B cell (primary cell): ENCODE measurements at regions not wholly inside any gene's neighbourhood (a gene's known extent, or its start where the extent isn't known, plus 50 kb on each side); places are given as distances from the start of the nearest gene placed in this dataset.

Source experiments
- ATAC-seq: fragments of 200-7000 bp; cut with Tn5 transposase; one replicate; pipeline ENCODE4 v1.10.0; 2021; ENCODE audit warnings: low read depth, mild to moderate bottlenecking, moderate number of reproducible peaks, moderate library complexity
- CTCF ChIA-PET: fragments of 350-600 bp; sonication (Branson Sonifier 250); formaldehyde crosslinking; loops from one replicate; lab custom pipeline; 2021; ENCODE audit warnings: antibody characterized with exemption, inconsistent platforms; lab: Charles Lee
- POLR2A ChIA-PET: fragments of 350-600 bp; sonication (Branson Sonifier 250); formaldehyde crosslinking; loops from one replicate; lab custom pipeline; 2021; ENCODE audit warnings: antibody characterized with exemption; lab: Charles Lee
- DNase-seq: peaks from one replicate; pipeline ENCODE4 v3.0.0; 2013
- H2AFZ ChIP-seq: 2 replicates; pipeline ENCODE4 v1.6.1; 2012; ENCODE audit warnings: mild to moderate bottlenecking, low read depth, low read length; ENCODE audit not compliant: insufficient read depth, poor library complexity, severe bottlenecking
- H3K27ac ChIP-seq, 2 donors: 1 replicate in 1 of 2; 2 replicates in 1 of 2; pipeline ENCODE4 v1.5.1; 2012 to 2013; ENCODE audit warnings: low read length in 2 of 2, mild to moderate bottlenecking in 2 of 2, moderate library complexity in 1 of 2
- H3K27me3 ChIP-seq, 4 experiments: fragments of 200-600 bp in 1 of 4; sonication (generic) in 1 of 4; replicated peaks in 1 of 4; 1 replicate in 2 of 4; 2 replicates in 2 of 4; pipeline versions ENCODE4 v1.6.1 to v1.7.0; 2013 to 2016; ENCODE audit warnings: low read length in 3 of 4, mild to moderate bottlenecking in 2 of 4, mixed read lengths in 1 of 4, moderate library complexity in 1 of 4; ENCODE audit not compliant: insufficient read depth in 4 of 4, control insufficient read depth in 3 of 4; ENCODE audit errors: control extremely low read depth in 1 of 4
- H3K36me3 ChIP-seq, 2 experiments: replicated peaks in 1 of 2; 1 replicate in 1 of 2; 2 replicates in 1 of 2; pipeline versions ENCODE4 v1.6.1 to v1.7.1; 2013; ENCODE audit warnings: low read length in 1 of 2; ENCODE audit not compliant: insufficient read depth in 2 of 2, control insufficient read depth in 1 of 2; ENCODE audit errors: control extremely low read depth in 1 of 2, extremely low read depth in 1 of 2
- H3K4me1 ChIP-seq, 2 donors: fragments of 200-600 bp in 1 of 2; sonication (generic) in 1 of 2; 1 replicate in 1 of 2; 2 replicates in 1 of 2; pipeline versions ENCODE4 v1.5.1 to v1.6.1; 2013 to 2017; ENCODE audit warnings: low read length in 2 of 2; ENCODE audit not compliant: control insufficient read depth in 2 of 2, insufficient read depth in 2 of 2
- H3K4me2 ChIP-seq: replicated peaks from 2 replicates; pipeline ENCODE3; 2012; ENCODE audit warnings: mild to moderate bottlenecking, low read depth, low read length; ENCODE audit not compliant: poor library complexity, severe bottlenecking
- H3K4me3 ChIP-seq, 5 experiments: fragments of 200-600 bp in 1 of 5; sonication (generic) in 1 of 5; 1 replicate in 3 of 5; 2 replicates in 2 of 5; pipeline versions ENCODE4 v1.5.1 to v1.7.0; 2011 to 2016; ENCODE audit warnings: low read length in 4 of 5, mild to moderate bottlenecking in 4 of 5, low read depth in 2 of 5, control low read depth in 1 of 5, moderate library complexity in 1 of 5; ENCODE audit not compliant: insufficient read depth in 1 of 5; ENCODE audit errors: control extremely low read depth in 1 of 5, extremely low read depth in 1 of 5
- H3K79me2 ChIP-seq: fragments of 200-600 bp; sonication (generic); one replicate; pipeline ENCODE4 v1.6.0; 2016; ENCODE audit warnings: low read length; ENCODE audit not compliant: control insufficient read depth, insufficient read depth
- H3K9ac ChIP-seq: fragments of 200-600 bp; sonication (generic); 2 replicates; pipeline ENCODE4 v1.6.1; 2017; ENCODE audit warnings: mild to moderate bottlenecking, low read length, moderate library complexity
- H3K9me3 ChIP-seq, 3 donors: one replicate each; pipeline versions ENCODE4 v1.6.1 to v1.7.1; 2013; ENCODE audit warnings: low read length in 2 of 3; ENCODE audit not compliant: control insufficient read depth in 2 of 3, insufficient read depth in 1 of 3; ENCODE audit errors: control extremely low read depth in 1 of 3
- H4K20me1 ChIP-seq: 2 replicates; pipeline ENCODE4 v1.6.0; 2012; ENCODE audit warnings: mild to moderate bottlenecking, low read length; ENCODE audit not compliant: insufficient read depth, control insufficient read depth, poor library complexity, severe bottlenecking
- H3K27ac Mint-ChIP-seq: one replicate; pipeline ENCODE4 v1.8.0; 2021; ENCODE audit warnings: mixed read lengths
- H3K27me3 Mint-ChIP-seq: one replicate; pipeline ENCODE4 v1.8.0; 2021; ENCODE audit warnings: mixed read lengths
- H3K4me1 Mint-ChIP-seq: one replicate; pipeline ENCODE4 v1.8.0; 2021; ENCODE audit warnings: mixed read lengths
- H3K4me3 Mint-ChIP-seq: one replicate; pipeline ENCODE4 v1.8.0; 2021; ENCODE audit warnings: mixed read lengths
- H3K9me3 Mint-ChIP-seq: one replicate; pipeline ENCODE4 v1.8.0; 2022; ENCODE audit warnings: mixed read lengths; ENCODE audit not compliant: insufficient read depth
- EZH2 ChIP-seq: IDR thresholded peaks from 2 replicates; pipeline ENCODE4 v1.6.1; 2012; ENCODE audit warnings: borderline replicate concordance, low read depth, mild to moderate bottlenecking, moderate library complexity, low read length; ENCODE audit not compliant: insufficient read depth, poor library complexity, severe bottlenecking
- WGBS: methylation state at CpG from one replicate; pipeline ENCODE4 v1.1.5; 2013; ENCODE audit warnings: missing lambda C conversion rate; ENCODE audit not compliant: insufficient coverage; 5-methylcytosine and 5-hydroxymethylcytosine counted together
- intact Hi-C: fragments of 100-400 bp; cut with micrococcal nuclease; formaldehyde crosslinking; loops from one replicate; pipeline ENCODE4 v1.10.0; 2022
- TF ChIP-seq, protein P1 (sequence below): fragments of 200-600 bp; IDR thresholded peaks from one replicate; pipeline ENCODE4 v1.8.0; 2022; ENCODE audit warnings: antibody characterized with exemption, mild to moderate bottlenecking

DNA sequence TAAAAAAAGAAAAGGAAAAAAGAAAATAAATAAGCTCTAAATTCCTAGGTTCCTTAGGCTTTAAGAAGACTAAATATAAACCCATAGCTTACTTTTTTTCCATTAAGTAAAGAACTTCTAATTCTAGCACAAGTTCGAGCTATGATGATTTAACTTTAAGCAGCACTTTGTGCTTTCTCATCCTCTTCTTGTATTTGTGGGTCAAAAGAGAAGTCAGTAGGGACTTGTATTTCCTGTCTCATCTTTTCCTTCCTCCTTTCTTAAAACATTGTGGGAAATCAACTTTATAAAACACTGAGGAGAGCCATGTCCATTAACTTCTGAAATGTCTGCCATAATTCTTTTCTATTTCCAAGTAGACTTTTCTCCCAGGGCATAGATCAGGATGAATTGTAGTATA is 637.7 kb upstream of the CITED2 start:
- Histone ChIP-seq H2AFZ (no peak overlapping the region), H4K20me1 (no peaks in the 10 kb centered on the region), H3K4me2 (no peak overlapping the region), H3K79me2 (no peaks in the 10 kb centered on the region), H3K27me3 (no peaks in the 10 kb centered on the region), H3K4me1 (no peaks in the 10 kb centered on the region), H3K4me3 (no peak overlapping the region), H3K9ac (no peak overlapping the region), H3K27ac (no peak overlapping the region), H3K9me3 (no peaks in the 10 kb centered on the region), H3K36me3 (no peaks in the 10 kb centered on the region)
- ATAC-seq (no peak), DNase-seq (no peak)
- POLR2A ChIA-PET = no interaction called here
- H3K4me1 Mint-ChIP-seq = peaks cover 4% of the 10 kb centered on the region
- no peak for TF ChIP-seq EZH2
- TF ChIP-seq, protein P1, sequence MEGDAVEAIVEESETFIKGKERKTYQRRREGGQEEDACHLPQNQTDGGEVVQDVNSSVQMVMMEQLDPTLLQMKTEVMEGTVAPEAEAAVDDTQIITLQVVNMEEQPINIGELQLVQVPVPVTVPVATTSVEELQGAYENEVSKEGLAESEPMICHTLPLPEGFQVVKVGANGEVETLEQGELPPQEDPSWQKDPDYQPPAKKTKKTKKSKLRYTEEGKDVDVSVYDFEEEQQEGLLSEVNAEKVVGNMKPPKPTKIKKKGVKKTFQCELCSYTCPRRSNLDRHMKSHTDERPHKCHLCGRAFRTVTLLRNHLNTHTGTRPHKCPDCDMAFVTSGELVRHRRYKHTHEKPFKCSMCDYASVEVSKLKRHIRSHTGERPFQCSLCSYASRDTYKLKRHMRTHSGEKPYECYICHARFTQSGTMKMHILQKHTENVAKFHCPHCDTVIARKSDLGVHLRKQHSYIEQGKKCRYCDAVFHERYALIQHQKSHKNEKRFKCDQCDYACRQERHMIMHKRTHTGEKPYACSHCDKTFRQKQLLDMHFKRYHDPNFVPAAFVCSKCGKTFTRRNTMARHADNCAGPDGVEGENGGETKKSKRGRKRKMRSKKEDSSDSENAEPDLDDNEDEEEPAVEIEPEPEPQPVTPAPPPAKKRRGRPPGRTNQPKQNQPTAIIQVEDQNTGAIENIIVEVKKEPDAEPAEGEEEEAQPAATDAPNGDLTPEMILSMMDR = no peak
- H3K27ac Mint-ChIP-seq = no peak overlapping the region
- intact Hi-C loops = no loop called here
- H3K4me3 Mint-ChIP-seq = no peak overlapping the region
- H3K27me3 Mint-ChIP-seq = no peaks in the 10 kb centered on the region
- H3K9me3 Mint-ChIP-seq = no peaks in the 10 kb centered on the region
- CTCF ChIA-PET = no interaction called here
- WGBS = no CpG with 5 or more reads among the region's 1 CpG

- Histone ChIP-seq H2AFZ (no peak overlapping the region), H3K4me1 (no peaks in the 10 kb centered on the region), H3K27ac (no peak overlapping the region), H3K9ac (no peak overlapping the region), H4K20me1 (no peaks in the 10 kb centered on the region), H3K36me3 (no peaks in the 10 kb centered on the region), H3K9me3 (no peaks in the 10 kb centered on the region), H3K4me2 (no peak overlapping the region), H3K4me3 (no peak overlapping the region), H3K79me2 (no peaks in the 10 kb centered on the region), H3K27me3 (no peaks in the 10 kb centered on the region)
- intact Hi-C loops = no loop called here
- Mint-ChIP-seq H3K27ac (no peak overlapping the region), H3K9me3 (peaks cover under 1% of the 10 kb centered on the region), H3K27me3 (peaks cover 3% of the 10 kb centered on the region), H3K4me3 (no peak overlapping the region), H3K4me1 (peaks cover 4% of the 10 kb centered on the region)
- DNase-seq (no peak), ATAC-seq (no peak)
- POLR2A ChIA-PET = no interaction called here
- TF ChIP-seq, protein P1 = no peak
- no peak for TF ChIP-seq EZH2
- CTCF ChIA-PET = no interaction called here
- no CpG with 5 or more reads among the region's 4 CpGs for WGBS
These were observed 637.1 kb upstream of the CITED2 start for GRCh38 chr6:140011537-140011936.
